ENCODE measurements at regions not wholly inside any gene's neighbourhood (a gene's known extent, or its start where the extent isn't known, plus 50 kb on each side); places are given as distances from the start of the nearest gene placed in this dataset.

DNA sequence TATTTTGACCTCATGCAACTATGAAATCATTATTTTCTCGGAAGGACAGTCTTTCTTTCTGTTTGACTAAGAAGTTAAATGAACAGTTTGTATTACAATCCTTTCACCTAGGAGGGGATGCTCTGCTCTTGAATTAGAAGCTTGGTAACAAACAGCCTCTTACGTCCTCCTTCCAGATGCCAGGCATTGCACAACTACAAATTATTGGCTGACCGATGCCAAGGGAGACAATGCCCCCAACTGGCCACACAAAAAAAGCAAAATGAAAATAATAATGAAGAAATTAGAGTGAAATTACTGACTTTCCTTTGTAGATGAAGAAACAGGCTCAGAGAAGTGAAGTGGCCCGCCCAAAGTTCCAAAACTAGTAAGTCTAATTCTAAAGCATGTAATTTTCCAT lies 177.9 kb downstream of the CYRIA start:
- no peak for TF ChIP-seq POLR2A (IDR thresholded peaks at IDR 0.05)
- TF ChIP-seq, protein P1, sequence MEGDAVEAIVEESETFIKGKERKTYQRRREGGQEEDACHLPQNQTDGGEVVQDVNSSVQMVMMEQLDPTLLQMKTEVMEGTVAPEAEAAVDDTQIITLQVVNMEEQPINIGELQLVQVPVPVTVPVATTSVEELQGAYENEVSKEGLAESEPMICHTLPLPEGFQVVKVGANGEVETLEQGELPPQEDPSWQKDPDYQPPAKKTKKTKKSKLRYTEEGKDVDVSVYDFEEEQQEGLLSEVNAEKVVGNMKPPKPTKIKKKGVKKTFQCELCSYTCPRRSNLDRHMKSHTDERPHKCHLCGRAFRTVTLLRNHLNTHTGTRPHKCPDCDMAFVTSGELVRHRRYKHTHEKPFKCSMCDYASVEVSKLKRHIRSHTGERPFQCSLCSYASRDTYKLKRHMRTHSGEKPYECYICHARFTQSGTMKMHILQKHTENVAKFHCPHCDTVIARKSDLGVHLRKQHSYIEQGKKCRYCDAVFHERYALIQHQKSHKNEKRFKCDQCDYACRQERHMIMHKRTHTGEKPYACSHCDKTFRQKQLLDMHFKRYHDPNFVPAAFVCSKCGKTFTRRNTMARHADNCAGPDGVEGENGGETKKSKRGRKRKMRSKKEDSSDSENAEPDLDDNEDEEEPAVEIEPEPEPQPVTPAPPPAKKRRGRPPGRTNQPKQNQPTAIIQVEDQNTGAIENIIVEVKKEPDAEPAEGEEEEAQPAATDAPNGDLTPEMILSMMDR (IDR thresholded peaks at IDR 0.05), result peak in 5 of 6 experiments; percentile 38 to 56 (median 49)
